ENCODE measurements at regions not wholly inside any gene's neighbourhood (a gene's known extent, or its start where the extent isn't known, plus 50 kb on each side); places are given as distances from the start of the nearest gene placed in this dataset.

DNA sequence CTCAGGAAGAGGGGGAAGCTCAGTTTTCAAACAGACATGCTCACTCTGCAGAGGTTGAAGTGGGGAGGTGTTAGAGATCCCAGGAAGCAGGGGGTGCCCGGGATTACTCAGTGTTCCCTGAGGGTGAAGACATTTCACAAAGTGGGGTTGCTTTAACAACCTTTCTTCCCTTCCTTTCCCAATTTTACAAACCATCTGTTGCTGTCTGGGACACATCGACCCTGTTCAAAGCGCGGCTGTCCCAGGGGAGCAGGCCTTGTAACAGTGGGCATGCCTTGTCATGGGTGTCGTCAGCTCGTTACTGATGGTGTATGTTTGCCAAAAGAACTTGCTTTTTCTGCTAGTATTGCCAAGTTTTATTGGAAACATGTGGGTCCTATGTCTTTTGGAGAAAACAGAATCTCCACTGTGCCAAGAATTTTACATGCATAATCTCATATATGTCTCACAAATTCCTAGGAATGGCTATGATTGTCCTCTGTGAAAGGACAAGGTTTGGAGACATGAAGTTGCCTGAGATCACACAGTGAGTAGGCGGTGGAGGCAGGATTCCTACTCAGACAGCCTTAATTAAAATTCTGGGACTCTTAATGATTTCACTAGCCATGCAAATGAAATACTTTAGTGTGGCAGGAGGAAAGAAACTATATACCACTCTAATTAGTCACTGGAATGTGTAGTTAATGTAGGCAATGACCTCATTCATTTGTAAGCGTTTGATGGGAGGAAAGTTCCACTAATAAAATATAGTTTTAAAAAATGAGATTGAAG lies 198.9 kb downstream of the NXNL2 start:
- TF ChIP-seq, protein P1, sequence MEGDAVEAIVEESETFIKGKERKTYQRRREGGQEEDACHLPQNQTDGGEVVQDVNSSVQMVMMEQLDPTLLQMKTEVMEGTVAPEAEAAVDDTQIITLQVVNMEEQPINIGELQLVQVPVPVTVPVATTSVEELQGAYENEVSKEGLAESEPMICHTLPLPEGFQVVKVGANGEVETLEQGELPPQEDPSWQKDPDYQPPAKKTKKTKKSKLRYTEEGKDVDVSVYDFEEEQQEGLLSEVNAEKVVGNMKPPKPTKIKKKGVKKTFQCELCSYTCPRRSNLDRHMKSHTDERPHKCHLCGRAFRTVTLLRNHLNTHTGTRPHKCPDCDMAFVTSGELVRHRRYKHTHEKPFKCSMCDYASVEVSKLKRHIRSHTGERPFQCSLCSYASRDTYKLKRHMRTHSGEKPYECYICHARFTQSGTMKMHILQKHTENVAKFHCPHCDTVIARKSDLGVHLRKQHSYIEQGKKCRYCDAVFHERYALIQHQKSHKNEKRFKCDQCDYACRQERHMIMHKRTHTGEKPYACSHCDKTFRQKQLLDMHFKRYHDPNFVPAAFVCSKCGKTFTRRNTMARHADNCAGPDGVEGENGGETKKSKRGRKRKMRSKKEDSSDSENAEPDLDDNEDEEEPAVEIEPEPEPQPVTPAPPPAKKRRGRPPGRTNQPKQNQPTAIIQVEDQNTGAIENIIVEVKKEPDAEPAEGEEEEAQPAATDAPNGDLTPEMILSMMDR (IDR thresholded peaks at IDR 0.05), result no peak
- peak in 1 of 2 donors; percentile 9 for TF ChIP-seq POLR2AphosphoS5 (IDR thresholded peaks at IDR 0.05)
- TF ChIP-seq POLR2A (IDR thresholded peaks at IDR 0.05; ENCODE audit: low read depth), result no peak
